Esophagus (tissue), 2 donors: ENCODE measurements at regions not wholly inside any gene's neighbourhood (a gene's known extent, or its start where the extent isn't known, plus 50 kb on each side); places are given as distances from the start of the nearest gene placed in this dataset.

Experiments
- H3K27ac ChIP-seq, 2 donors: one replicate each; pipeline ENCODE4 v1.5.1; 2013; ENCODE audit warnings: low read depth in 2 of 2, mild to moderate bottlenecking in 2 of 2, inconsistent platforms in 1 of 2, low read length in 1 of 2, moderate library complexity in 1 of 2
- H3K27me3 ChIP-seq, 2 donors: one replicate each; pipeline ENCODE4 v1.6.1; 2013; ENCODE audit warnings: low read length in 2 of 2, control low read depth in 1 of 2, mild to moderate bottlenecking in 1 of 2; ENCODE audit not compliant: insufficient read depth in 2 of 2, control insufficient read depth in 1 of 2
- H3K36me3 ChIP-seq, 2 donors: one replicate each; pipeline ENCODE4 v1.6.1; 2013; ENCODE audit warnings: low read length in 1 of 2; ENCODE audit not compliant: control insufficient read depth in 2 of 2, insufficient read depth in 2 of 2
- H3K4me1 ChIP-seq, 2 donors: one replicate each; pipeline ENCODE4 v1.6.1; 2013; ENCODE audit warnings: low read length in 1 of 2; ENCODE audit not compliant: control insufficient read depth in 2 of 2, insufficient read depth in 2 of 2
- H3K4me3 ChIP-seq, 2 donors: one replicate each; pipeline ENCODE4 v1.5.1; 2013; ENCODE audit warnings: low read length in 2 of 2, mild to moderate bottlenecking in 2 of 2, low read depth in 1 of 2, moderate library complexity in 1 of 2
- H3K9me3 ChIP-seq, 2 donors: one replicate each; pipeline ENCODE4 v1.6.1; 2013; ENCODE audit warnings: mild to moderate bottlenecking in 2 of 2, low read depth in 1 of 2, low read length in 1 of 2, moderate library complexity in 1 of 2; ENCODE audit not compliant: control insufficient read depth in 2 of 2, insufficient read depth in 1 of 2
- WGBS, 2 donors: extraction: QIAGEN DNeasy Blood & Tissue Kit; methylation state at CpG; one replicate each; pipeline ENCODE4 v1.1.7; 2013; 5-methylcytosine and 5-hydroxymethylcytosine counted together
- donor health status: healthy with polysubstance abuse.
- donor health status: Bipolar disorder and iron deficiency.

GRCh38 chr4:158313566-158313965, 103.3 kb downstream of the TMEM144 start:
- H3K36me3 ChIP-seq: no peaks in the 10 kb centered on the region
- H3K27me3 ChIP-seq: no peaks in the 10 kb centered on the region
- H3K9me3 ChIP-seq: no peaks in the 10 kb centered on the region
- H3K4me3 ChIP-seq: no peak overlapping the region
- no peak overlapping the region for H3K27ac ChIP-seq
- no peaks in the 10 kb centered on the region for H3K4me1 ChIP-seq
- WGBS, 2 donors: 87 to 89% methylated on average over 5 of the region's 5 CpGs

GRCh38 chr4:158314756-158315487, 104.6 kb downstream of the TMEM144 start:
- Histone ChIP-seq H3K36me3 (no peaks in the 10 kb centered on the region), H3K4me3 (no peak overlapping the region), H3K4me1 (no peaks in the 10 kb centered on the region), H3K9me3 (no peaks in the 10 kb centered on the region), H3K27me3 (no peaks in the 10 kb centered on the region), H3K27ac (peak overlapping the region in 1 of 2 donors; percentile 25)
- 79 to 80% methylated on average over 5 of the region's 5 CpGs for WGBS, 2 donors

DNA sequence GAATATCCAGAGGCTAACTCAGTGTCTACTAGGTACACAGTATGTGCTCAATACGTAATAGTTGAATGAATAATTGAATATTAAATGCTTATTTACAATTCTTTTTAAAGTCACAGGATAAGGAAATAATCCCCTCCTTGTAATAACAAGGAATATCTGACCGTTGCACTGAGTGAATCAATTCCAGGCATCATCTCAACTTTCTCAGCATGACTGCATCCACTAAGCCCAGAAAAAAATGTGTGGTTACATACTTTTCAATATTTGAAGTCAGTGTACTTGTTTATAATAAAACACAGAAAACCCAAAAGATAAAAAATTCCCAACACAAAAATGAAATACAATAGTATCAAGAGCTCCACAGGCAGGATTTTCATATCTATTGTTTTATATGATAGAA, 105.4 kb downstream of the TMEM144 start:
- Histone ChIP-seq H3K4me1 (no peaks in the 10 kb centered on the region), H3K27ac (no peak overlapping the region), H3K36me3 (no peaks in the 10 kb centered on the region), H3K4me3 (no peak overlapping the region), H3K27me3 (no peaks in the 10 kb centered on the region), H3K9me3 (no peaks in the 10 kb centered on the region)
- WGBS, 2 donors: 23 to 30% methylated on average over 2 of the region's 2 CpGs

GRCh38 chr4:158316264-158316663, 106.0 kb downstream of the TMEM144 start:
- no peaks in the 10 kb centered on the region for H3K4me1 ChIP-seq
- no peaks in the 10 kb centered on the region for H3K36me3 ChIP-seq
- no peaks in the 10 kb centered on the region for H3K9me3 ChIP-seq
- no peaks in the 10 kb centered on the region for H3K27me3 ChIP-seq
- H3K4me3 ChIP-seq: no peak overlapping the region
- no peak overlapping the region for H3K27ac ChIP-seq
- WGBS, 2 donors: 57 to 64% methylated on average over 1 of the region's 1 CpG

DNA sequence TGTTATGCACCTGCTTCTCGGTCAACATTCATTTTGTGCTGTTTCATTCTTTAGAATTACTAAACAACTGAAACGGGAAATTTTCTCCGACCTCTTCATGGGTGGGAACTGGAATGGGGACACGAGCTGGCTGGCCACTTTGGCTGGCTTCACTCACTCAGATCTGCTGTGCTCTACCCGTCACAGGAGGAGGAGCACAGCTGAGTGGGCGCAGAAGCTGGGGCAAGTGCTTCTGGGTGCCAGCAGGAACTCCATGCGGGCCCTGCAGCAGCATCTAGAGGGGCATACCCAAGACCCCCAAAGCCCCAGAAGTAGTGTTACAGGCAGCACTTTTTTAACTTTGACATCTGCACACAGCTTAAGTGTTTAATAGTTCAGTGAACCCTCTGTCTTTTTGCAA, 109.6 kb downstream of the TMEM144 start:
- Histone ChIP-seq H3K4me3 (no peak overlapping the region), H3K27me3 (no peaks in the 10 kb centered on the region), H3K36me3 (no peaks in the 10 kb centered on the region), H3K9me3 (no peaks in the 10 kb centered on the region), H3K27ac (no peak overlapping the region), H3K4me1 (no peaks in the 10 kb centered on the region)
- 82 to 87% methylated on average over 7 of the region's 7 CpGs for WGBS, 2 donors

DNA sequence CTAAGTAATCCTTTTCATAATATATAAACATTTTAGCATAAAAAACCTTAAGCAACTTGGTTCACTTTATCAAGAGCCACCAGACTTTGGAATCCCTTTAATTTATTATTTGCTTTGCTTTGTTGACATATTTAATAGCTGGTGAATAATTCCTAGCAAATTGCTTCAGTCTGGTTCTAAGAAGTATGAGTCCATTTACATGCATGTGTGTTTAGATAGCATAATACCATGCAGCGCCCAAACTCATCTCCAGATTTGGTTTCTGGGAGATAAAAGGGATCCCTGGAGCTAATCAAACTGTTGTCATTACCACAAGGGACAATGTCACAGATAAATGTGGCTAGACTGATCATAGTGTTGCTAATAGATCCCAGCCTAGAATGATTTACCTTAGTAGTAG, 111.8 kb downstream of the TMEM144 start:
- H3K27ac ChIP-seq: no peak overlapping the region
- H3K27me3 ChIP-seq: no peaks in the 10 kb centered on the region
- H3K9me3 ChIP-seq: no peaks in the 10 kb centered on the region
- no peaks in the 10 kb centered on the region for H3K4me1 ChIP-seq
- H3K4me3 ChIP-seq: no peak overlapping the region
- 32 to 37% methylated on average over 1 of the region's 1 CpG for WGBS, 2 donors
- H3K36me3 ChIP-seq: no peaks in the 10 kb centered on the region

- Histone ChIP-seq H3K9me3 (no peaks in the 10 kb centered on the region), H3K27ac (no peak overlapping the region), H3K27me3 (no peaks in the 10 kb centered on the region), H3K36me3 (no peaks in the 10 kb centered on the region), H3K4me3 (no peak overlapping the region), H3K4me1 (no peaks in the 10 kb centered on the region)
- 39 to 41% methylated on average over 5 of the region's 5 CpGs for WGBS, 2 donors
Measured at GRCh38 chr4:158327525-158327924, 117.2 kb downstream of the TMEM144 start.

- no peaks in the 10 kb centered on the region for H3K27me3 ChIP-seq
- no peaks in the 10 kb centered on the region for H3K9me3 ChIP-seq
- H3K36me3 ChIP-seq: no peaks in the 10 kb centered on the region
- H3K4me1 ChIP-seq: no peaks in the 10 kb centered on the region
- no peak overlapping the region for H3K4me3 ChIP-seq
- no peak overlapping the region for H3K27ac ChIP-seq
Measured at GRCh38 chr4:158331863-158332262, 121.6 kb downstream of the TMEM144 start.

DNA sequence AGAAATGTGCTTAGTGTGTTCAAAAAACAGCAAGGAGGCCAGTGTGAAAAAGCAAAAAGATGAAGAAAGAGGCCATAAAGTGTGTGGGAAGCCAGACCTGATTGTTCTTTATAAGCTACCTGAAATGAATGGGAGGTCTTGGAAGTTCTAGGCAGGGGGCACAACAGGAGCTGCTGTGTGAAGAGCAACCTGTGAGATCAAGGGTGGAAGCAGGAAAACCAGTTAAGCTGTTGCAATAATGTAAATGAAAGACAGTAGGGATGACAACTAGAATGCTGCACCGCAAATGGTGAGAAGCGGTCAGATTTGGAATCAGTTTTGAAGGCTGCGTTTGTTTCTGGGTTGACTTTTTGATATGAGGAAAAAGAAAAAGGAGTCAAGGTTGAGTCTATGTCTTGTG, 123.5 kb downstream of the TMEM144 start:
- 87 to 89% methylated on average over 3 of the region's 3 CpGs for WGBS, 2 donors
- H3K4me3 ChIP-seq: no peak overlapping the region

DNA sequence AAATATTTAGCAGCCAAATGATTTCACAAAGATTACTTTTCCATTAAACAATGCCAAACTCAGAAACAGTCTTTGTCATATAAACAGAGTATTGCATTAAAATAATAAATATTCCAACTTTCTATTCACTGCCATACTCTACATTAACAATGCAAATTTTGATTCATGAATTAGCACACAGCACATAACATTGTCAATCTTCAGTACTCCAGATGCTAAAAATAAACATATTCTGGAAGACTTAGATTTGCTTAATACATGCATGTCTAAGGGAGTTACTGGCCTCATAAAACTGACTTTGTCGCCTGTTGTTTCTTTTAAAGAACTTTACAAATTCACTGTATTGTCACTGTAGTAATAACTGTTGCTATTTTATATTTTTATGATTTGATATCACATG, 131.6 kb downstream of the TMEM144 start:
- WGBS, 2 donors: 76 to 87% methylated on average over 1 of the region's 1 CpG
- no peaks in the 10 kb centered on the region for H3K4me1 ChIP-seq
- H3K36me3 ChIP-seq: no peaks in the 10 kb centered on the region
- H3K27ac ChIP-seq: no peak overlapping the region
- H3K9me3 ChIP-seq: no peaks in the 10 kb centered on the region
- H3K4me3 ChIP-seq: no peak overlapping the region
- no peaks in the 10 kb centered on the region for H3K27me3 ChIP-seq

More for the DNA sequence above, 123.5 kb downstream of the TMEM144 start:
- Histone ChIP-seq H3K9me3 (no peaks in the 10 kb centered on the region), H3K4me1 (no peaks in the 10 kb centered on the region), H3K27ac (no peak overlapping the region), H3K36me3 (no peaks in the 10 kb centered on the region), H3K27me3 (no peaks in the 10 kb centered on the region)
